HG03378 (cell line): ENCODE measurements at regions not wholly inside any gene's neighbourhood (a gene's known extent, or its start where the extent isn't known, plus 50 kb on each side); places are given as distances from the start of the nearest gene placed in this dataset.
"Not testable (repeated sequence)": the region's sequence is repeated elsewhere in the genome, so short reads cannot be mapped to it uniquely, and the experiment has no call there.

Experiments used
- ATAC-seq: cut with Tn5 transposase; IDR thresholded peaks from one replicate; pipeline ENCODE4 v1.9.1; 2021; ENCODE audit warnings: mild to moderate bottlenecking, moderate library complexity; ENCODE audit not compliant: unreplicated experiment

DNA sequence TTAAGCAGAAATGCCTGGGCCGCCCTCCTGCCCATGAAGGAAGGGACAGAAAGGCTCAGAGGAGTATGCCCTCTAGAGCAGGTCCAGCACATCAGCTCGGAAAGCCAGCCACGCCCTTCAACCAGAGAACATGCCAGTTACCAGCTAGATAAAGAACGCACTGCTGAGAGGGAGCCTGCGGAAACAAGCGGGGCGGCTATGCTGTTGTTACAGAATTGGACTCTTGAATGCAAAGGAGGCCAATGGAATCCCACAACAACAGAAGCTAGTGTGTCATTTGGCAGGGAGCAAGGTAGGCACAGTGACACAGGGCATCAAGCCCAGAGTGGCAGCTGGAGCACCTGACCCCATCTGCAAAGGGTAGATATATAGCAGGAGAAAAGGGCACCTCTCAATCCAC lies 242.9 kb upstream of the ID2 start:
- no peak for ATAC-seq

DNA sequence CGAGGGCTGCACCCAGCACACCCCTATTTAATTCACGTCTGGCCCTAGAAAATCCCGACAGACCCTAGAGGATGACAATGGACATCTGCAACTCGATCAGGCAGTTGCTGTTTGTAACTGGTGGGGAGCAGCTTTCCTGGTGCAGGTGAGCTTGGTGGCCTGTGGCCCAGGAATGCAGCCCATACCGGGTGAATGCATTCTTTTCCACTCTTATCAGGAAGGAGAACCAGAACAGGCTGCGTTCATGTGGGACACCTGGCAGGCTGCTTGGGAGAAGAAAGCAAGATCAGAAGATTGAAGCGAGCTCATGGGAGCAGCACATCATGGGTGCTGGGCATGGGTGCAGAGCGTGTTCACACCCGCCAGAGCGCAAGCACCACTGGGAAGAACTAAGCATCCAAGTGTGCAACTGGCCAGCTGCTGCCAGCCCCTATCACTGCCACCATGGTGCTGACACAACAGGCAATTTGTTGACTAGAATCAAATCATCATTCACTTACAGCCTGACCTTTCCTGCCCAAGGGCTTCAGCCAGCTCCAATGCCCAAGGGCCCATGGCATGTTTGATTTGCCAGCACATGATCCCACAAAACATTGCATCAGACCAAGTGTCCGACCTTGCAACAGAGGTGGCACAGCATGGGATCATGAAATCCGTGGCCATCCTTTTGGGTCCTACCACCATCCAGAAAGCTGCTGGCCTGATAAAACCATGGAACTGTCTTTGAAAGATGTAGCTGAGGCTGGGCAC lies 241.7 kb upstream of the ID2 start:
- no peak for ATAC-seq

DNA sequence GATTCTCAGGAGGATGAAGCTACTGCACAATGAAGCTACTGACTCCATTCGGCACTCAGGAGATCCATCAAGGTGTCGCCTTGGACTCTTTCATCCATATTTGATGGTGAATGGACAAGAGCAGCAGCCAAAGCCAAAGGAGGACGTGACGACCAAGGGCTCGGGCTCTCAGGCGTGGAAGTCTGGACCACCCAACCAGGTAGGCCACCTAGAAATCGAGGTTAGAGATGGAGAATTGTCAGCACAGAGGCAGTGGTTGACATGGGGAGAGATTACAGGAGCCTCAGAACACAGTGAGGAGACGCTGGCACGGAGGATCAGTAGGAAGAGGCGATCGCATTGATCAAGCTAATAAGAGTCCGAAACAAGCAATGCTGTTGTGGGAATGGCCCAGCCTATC lies 240.5 kb upstream of the ID2 start:
- no peak for ATAC-seq

DNA sequence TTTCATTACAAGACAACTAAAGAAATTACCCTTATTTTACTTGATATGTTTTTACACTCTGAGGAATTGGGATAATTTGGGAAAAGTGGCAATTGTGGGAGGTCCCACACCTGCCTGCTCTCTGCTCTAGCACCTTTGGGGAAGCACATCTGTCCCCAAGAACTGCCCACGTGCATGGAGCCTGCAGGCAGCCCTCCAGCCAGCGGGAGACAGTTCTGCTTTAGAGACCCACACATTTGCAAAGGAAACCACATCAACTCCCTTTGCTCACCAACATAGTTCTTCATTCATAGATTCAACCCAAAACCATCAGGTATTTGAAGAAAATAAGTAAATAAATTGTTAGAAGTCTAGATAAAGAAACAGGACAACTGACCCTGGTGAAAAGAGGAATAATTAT lies 239.9 kb upstream of the ID2 start:
- ATAC-seq: peak; percentile 65

DNA sequence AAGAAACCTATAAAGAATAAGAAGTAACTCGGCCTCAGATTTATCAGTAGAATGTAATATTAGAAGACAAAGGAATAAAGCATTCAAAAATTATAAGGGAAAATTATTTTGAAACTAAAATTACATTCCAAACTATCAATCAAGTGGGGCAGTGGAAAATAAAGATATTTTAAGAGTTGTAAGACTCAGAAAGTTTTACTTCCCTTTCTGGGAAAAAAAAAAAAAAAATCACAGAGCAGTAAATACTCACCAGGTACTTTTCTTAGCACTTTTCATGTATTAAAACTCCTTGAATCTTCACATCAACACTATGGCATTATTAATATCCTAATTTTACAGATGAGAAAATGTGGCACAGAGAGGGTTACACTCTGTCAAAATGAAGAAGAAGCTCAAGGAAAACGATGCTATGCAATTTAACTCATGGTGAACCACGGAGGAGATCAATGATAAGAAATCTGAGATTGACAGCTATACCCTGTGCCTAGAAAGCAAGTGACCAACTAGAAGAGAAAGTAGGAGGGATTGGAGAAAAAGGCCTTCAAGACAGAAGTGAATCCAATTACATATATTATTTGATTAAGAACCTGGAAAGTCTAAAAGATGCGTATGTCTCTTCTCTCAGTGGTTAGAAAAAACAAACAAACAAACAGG lies 238.9 kb upstream of the ID2 start:
- peak; percentile 47 for ATAC-seq

DNA sequence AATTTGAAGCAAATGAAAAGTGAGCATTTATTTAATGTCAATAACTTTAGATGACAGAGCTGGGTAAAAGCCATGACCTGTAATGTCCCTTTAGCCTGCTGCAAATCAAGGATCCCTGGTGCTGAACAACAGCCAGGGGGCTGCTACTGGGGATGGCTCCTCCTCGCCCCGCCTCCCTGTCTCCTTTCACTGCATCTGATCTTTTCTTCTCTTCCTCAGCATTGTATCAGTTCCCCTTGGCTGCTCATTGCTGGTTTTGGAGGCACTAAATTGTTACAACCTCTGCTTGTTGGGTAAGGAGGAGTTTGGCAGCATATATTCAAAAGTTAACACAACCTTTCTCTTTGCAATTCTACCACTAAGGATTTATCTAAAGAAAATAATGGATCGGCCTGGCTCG lies 236.3 kb upstream of the ID2 start:
- ATAC-seq: no peak

DNA sequence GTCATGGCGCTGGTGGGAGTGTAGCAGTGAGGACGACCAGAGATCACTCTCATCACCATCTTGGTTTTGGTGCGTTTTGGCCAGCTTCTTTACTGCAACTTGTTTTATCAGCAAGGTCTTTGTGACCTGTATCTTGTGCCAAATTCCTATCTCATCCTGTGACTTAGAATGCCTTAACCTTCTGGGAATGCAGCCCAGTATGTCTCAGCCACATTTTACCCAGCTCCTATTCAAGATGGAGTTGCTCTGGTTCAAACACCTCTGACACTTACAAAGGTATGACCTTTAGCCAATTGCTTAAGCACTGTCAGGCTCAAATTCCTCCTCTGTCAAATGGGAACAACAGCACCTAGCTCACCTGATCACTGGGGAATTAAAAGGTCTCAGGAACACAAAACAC lies 235.1 kb upstream of the ID2 start:
- ATAC-seq: not testable (repeated sequence)

DNA sequence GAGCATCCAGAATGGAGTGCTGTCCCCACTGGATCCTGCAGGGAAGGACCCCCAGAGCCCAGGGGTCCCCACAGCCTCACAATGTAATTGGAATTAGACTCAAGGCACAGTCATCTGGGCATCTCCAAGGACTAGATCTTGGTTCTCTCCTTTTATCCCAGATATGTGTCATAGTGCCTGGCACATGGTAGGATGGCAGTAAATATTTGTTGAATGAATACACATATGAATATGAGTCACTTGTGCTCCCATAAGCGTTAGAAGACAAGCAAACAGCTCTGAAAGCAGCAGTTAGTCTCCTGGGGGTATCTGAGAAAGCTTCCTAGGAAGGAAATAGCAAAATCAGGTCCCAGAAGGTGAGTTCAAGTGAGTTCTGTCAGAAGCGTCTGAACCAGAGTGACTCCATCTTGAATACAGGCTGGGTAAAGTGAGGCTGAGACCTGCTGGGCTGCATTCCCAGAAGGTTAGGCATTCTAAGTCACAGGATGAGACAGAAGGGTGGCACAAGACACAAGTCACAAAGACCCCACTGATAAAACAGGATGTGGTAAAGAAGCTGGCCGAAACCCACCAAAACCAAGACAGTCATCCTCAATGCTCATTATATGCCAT lies 234.1 kb upstream of the ID2 start:
- no peak for ATAC-seq

DNA sequence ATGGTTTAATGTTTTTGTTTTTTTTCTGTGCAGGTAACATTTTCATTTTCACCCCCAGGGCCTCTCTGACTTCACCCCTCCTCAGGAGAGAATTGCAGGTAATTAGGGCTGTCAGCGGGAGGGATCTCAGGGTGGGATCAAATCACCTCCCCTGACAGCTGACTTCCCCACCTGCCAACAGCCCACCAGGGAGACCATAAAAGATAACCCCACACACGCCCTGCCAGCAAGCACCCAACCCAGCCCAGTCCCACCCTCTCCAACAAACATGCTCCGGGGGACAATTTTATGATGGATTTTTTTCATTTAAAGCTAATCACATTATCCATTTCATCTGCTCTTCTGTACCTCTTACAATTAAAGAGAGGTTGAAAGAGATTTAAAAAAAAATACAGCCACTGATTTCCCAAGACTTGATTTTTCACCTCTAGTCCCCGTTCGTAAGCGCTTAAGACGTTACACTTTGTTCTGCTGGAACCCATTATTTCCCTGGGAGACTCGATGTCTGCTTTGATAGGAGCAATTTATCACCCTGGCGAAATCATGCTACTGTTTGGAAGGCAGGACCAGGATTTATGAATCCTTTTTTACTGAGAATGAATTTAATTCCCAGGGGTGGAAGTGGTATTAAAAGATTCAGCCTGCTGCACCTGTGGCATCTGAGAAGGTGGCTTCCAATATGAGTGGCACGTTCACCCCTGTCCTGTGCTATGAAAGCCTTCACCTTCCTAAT lies 232.9 kb upstream of the ID2 start:
- ATAC-seq: no peak

DNA sequence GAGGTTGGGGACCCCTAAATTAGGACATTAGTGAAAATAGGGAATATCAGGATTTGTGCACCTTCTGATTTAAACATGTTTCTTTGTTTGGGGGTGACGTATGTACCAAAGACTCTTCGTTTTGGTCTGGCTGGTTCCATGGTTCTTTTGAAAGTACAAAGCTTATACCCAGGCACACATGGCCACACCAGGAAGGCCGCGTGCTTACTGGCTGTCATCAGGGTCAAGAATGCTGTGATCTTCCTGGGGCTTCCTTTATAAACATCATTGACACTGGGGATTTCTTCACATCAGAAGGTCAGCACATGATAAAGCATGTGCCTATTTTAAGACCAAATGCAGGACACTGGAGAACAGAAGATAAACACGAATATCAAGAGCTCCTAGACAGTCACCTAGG lies 230.6 kb upstream of the ID2 start:
- ATAC-seq: no peak

DNA sequence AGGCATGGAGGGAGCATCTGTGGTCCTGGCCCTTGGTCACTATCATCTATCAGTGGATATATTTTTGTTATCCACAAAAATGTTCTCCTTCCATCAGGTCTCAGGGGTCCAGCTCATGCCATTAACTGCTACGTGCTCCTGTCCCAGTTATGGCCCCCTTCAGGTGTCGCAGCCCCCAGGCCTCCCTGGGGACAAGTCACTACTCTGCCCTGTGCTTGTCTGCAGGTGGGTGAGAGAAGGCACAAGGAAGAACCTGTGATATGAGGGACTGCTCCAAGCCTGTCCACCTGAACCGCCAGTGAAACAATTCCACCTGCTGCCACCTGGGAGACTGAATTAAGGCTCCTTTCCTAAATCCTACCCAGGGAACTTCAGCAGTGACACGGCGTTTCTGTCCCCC lies 229.6 kb upstream of the ID2 start:
- no peak for ATAC-seq

DNA sequence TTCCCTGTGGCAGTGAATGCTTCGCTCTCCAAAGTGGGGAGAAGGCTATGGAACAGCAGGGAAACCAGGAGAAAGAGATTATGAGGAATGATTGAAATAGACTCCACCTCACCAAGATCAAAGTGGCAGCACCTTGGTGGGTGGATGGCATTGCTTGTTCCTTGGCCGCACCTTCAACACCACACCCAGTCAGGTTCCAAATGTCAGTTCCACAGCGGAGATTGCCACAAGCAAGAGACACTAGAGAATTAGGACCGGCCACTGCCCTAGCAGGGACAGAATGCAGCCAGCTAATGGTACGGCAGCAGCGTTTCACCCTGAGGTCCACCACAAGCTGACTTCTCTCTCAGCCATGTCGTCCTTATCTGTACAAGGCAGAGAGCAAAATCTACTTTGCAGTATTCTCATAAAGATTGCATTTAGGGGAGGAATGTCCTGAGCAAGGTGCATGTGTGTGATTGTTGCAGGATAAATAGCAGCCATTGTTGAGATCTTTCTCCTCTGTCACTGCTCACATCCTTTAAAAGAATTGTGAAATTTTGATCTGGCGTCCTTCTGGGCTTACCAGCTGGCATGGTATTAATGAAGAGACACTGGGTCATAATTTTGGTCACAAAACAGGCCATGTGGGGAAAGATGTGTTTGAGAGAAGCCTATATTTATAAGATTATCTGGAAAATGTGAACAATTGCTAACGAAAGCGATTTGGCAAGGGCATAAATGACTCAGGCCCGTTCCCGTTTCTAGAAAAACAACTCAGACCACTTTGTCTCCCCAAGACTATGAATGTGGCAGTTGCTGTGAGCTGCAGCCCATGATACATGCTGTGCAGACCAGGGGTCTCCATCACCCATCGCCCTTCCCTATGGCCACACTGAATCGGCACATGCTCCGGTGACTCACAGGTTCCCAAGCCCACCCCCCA lies 228.6 kb upstream of the ID2 start:
- ATAC-seq: no peak

DNA sequence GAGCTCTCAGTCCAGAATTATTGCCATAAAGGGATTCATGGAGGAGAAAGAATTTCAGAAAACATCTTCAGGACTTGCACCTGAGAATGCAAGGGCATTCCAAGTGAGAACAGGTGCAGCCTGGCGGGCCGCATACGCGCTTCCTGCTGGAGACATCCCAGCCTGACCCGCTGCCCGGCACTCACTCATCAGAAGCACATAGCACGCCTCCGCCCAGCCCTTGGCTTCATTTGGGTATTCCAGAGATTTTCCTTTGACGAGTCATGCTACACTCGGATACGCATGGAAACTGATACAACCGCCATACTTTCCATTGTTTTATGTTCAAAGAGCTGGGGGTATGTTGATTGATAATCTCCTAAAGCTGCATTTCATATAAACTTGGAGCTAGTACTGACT lies 228.0 kb upstream of the ID2 start:
- ATAC-seq: no peak

DNA sequence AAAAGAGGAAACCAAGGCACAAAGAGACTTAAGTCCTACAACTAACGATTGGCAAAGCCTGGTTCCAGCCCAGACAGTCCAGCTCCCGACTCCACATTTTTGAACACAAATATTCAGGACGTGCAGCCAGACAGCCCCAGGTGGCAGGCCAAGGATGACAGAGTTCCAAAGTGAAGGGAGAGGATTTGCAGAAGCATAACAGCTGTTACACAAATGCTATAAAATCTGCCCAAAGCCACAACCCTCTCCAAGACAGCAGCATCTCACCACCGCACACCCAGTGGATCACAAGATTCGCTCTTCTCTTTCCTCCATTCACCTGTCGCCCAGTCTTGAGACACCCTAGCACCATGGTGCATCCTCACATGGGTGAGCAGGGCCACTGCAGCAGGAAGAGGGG lies 227.1 kb upstream of the ID2 start:
- no peak for ATAC-seq

DNA sequence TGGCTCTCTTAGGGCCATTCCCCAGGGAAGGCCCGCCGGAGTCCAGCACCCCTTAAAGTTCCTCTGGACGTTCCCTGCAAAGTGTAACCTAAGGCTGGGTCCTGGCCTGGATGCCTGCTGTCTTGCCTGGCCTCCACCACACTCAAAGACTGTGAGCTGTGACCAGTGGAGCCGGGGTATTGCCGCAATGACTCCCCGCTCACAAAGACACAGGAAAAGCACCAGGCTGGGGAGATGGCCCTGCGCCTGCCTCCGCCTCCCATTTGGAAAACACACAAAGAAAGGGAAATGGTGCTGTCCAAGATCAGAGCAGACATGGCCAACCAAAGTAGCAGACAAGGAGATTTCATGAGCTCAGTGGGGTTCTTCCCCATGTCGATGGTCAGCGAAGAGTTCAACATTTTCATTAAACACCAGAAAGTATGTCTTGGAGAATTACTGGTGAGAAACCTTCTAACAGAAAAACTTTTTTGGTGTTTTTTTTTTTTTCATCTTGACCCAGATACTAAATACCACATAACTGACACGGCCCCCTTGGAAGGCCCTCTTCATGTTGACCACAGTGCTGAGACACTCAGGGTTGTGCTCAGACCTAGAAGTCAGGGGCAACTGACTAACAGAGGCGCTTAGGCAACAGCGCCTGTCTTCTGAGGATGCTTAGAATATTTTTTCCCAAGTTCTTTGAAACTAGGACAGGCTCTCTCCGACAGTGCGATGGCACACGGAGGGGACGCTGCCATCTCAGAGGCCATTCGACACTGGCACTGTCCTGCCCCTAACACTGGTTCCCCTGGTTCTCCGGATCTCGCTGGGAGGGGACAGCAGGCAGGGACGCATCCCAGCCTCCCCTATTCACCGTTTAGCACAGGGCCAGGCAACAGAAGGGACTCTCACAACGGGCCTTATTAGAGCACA lies 226.4 kb upstream of the ID2 start:
- ATAC-seq: no peak

DNA sequence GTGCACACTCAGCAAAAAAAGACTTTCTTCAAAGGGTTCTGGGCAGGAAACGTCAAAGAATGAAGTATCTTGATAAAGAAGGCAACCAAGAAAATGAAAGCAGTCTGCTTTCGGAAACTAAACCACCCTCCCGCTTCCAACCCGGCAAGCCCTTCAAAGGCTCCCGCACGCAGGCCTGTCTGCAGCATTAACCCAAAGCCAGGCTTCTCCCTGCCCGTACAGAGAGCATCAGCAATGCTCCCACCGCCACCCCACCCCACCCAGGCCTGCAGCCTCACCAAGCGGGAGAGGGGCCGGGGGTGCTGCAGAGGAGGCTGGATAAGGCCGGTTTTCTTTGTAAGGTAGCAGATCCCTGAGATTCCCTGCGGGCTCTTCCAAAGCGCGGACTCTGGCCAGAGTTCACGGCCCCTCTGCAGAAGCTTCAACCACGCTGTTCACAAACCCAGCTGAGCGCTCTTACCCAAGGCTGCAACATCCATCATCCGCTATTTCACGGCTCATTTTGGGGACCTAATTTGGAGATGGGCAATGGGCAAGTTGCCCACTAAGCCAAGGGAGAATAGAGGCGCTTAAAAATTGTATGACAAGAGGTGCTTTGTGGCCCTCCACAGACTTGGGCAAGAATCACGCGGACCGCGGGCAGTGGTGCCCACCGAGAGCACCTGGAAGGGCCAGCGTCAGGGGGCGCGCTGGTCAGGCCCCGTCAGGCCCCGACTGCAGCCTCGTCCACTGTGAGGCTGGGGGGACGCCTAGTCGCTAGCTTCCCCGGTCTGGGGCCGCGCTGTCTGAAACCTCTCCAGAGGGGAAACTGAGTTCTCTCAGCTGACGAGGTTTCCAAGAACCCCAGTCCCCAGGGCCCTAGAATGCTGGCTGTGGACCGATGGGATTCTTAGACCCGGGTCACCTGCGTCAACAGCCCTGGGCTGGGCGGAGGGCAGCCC lies 225.4 kb upstream of the ID2 start:
- no peak for ATAC-seq

DNA sequence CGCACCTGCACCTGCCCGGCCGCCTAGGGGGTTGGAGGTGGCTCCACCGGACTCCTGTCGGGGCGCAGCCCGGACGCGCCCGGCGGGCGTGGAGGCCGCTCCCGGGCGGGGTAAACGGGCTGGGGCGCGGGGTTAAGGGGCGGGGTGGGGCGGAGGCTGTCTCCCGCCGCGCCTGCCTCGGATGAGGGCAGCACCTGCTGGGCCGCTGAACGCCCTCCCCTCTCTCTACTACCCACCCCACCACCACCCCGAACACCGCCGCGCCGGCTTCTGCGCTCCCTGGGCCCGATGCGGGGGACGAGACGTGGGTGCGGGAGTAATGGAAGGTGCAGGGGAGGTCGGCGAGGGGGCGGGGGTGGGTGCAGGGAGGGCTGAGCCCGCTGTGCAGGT lies 224.8 kb upstream of the ID2 start:
- ATAC-seq: no peak

DNA sequence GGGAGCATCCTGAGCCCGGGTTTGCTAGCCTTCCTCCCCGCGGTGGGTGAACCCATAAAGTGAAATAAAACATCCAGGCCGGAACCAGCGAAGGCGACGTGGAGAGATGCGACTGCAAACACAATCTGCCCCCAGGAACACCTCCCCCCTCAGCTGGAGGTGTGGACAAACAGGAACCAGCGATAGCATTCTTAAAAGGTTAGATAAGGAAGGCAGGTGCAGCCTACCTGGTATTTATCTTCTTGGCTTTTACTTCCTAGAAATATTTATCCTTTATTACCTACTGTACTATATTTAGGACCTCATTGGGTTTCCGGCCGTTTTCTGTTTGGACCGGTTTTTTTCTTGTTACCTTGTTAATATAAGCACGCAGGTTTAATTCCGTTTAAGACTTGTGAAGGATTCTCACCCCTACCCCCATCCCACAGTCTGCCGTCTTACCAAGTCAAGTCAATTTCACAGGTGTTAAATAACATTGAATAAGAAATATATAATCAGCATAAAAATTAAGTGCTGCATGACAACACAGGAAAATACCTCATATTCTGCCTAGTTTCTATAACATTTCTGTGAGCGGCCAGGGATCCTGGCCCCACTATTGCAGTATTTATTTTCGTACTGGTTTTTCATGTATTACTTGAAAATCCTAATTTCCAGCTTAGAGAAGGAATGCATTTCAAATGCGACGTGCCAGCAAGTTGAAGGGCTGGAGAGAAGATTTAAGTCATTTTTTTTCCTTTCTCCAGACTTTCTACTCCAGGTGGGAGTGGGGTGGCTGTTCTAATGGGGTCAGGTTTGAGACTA lies 224.0 kb upstream of the ID2 start:
- ATAC-seq: no peak
